ENCODE measurements at regions not wholly inside any gene's neighbourhood (a gene's known extent, or its start where the extent isn't known, plus 50 kb on each side); places are given as distances from the start of the nearest gene placed in this dataset.

DNA sequence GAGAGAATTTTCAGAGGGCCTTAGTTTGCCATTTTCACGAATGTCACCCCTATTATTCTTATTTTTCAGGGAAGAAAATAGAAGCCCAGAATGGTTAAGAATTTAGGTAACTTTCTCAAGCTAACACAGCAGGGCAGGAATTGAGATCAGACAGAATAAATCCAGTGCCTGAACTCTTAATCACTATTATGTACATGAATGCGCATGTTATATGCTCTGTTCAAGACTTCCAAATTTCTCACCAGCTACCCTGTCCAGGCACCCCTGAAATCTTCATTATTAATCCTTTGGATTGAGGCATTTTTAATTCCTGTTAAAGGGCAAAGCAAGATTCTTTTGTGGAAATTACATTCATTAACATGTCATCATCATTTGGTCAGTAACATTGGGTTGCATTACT lies 218.4 kb downstream of the ACTR3 start (continued):
- TF ChIP-seq, protein P1, sequence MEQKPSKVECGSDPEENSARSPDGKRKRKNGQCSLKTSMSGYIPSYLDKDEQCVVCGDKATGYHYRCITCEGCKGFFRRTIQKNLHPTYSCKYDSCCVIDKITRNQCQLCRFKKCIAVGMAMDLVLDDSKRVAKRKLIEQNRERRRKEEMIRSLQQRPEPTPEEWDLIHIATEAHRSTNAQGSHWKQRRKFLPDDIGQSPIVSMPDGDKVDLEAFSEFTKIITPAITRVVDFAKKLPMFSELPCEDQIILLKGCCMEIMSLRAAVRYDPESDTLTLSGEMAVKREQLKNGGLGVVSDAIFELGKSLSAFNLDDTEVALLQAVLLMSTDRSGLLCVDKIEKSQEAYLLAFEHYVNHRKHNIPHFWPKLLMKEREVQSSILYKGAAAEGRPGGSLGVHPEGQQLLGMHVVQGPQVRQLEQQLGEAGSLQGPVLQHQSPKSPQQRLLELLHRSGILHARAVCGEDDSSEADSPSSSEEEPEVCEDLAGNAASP (CRISPR knock-in tag; IDR thresholded peaks at IDR 0.05; ENCODE audit: borderline replicate concordance), result no peak
- TF ChIP-seq THAP7 (CRISPR knock-in tag; IDR thresholded peaks at IDR 0.05) (no peak), DZIP1 (CRISPR knock-in tag; IDR thresholded peaks at IDR 0.05) (no peak)

GRCh38 chr2:114108824-114109416 lies 219.0 kb downstream of the ACTR3 start:
- Histone ChIP-seq H3K36me3 (replicated peaks in 1 of 2; ENCODE audit: control insufficient read depth in 1 of 2, insufficient read depth in 2 of 2, low read length in 2 of 2) (no peaks in the 10 kb centered on the region), H3K4me3 (replicated peaks in 1 of 3; ENCODE audit: insufficient read depth in 1 of 3, low read depth in 2 of 3, low read length in 3 of 3) (no peak overlapping the region), H3K9ac (ENCODE audit: insufficient read depth, low read depth, low read length) (no peak overlapping the region), H3K4me1 (ENCODE audit: insufficient read depth, low read length) (no peaks in the 10 kb centered on the region), H3K4me2 (ENCODE audit: low read depth, low read length) (no peak overlapping the region), H3K27ac (ENCODE audit: extremely low read length, insufficient read depth, low read length) (no peak overlapping the region), H3K79me2 (ENCODE audit: insufficient read depth, low read length) (no peaks in the 10 kb centered on the region), H3K27me3 (ENCODE audit: control insufficient read depth in 1 of 2, insufficient read depth in 2 of 2, low read length in 2 of 2) (peaks cover 0 to 5% of the 10 kb centered on the region in 2 experiments; a peak in 1 of 5 replicates), H2AFZ (ENCODE audit: low read length) (no peak overlapping the region), H4K20me1 (ENCODE audit: insufficient read depth, low read length) (no peaks in the 10 kb centered on the region), H3K9me3 (ENCODE audit: low read length) (peaks cover 9% of the 10 kb centered on the region)
- intact Hi-C loops (cut with micrococcal nuclease; ENCODE audit: unreplicated experiment) (no loop called here), in situ Hi-C loops (cut with HindIII; ENCODE audit: extremely low pct_ligation_motif_present, low pct_unique_long_range_greater_than_20kb) (no loop called here)
- BruUV-seq (replicated peaks), result no TSS peak
- ChIA-PET POLR2A (no interaction called here), CTCF (ENCODE audit: low intra/inter-chr PET ratio, low total read pairs) (no interaction called here)
- ATAC-seq (no peak), DNase-seq (ENCODE audit: low spot score) (no peak), FAIRE-seq (no peak)
- WGBS (ENCODE audit: low lambda C conversion rate), result 27% methylated on average over 3 of the region's 3 CpGs
- no peak for TF ChIP-seq RXRB (CRISPR knock-in tag; IDR thresholded peaks at IDR 0.05; ENCODE audit: borderline replicate concordance)
- no peak for TF ChIP-seq ZNF713 (CRISPR knock-in tag; IDR thresholded peaks at IDR 0.05)
- no peak for TF ChIP-seq BORCS8-MEF2B (CRISPR knock-in tag; IDR thresholded peaks at IDR 0.05)
- no peak for TF ChIP-seq SRSF9 (IDR thresholded peaks at IDR 0.05; ENCODE audit: borderline replicate concordance, insufficient read depth, low read depth, low read length, poor library complexity, severe bottlenecking)
- TF ChIP-seq, protein P2, sequence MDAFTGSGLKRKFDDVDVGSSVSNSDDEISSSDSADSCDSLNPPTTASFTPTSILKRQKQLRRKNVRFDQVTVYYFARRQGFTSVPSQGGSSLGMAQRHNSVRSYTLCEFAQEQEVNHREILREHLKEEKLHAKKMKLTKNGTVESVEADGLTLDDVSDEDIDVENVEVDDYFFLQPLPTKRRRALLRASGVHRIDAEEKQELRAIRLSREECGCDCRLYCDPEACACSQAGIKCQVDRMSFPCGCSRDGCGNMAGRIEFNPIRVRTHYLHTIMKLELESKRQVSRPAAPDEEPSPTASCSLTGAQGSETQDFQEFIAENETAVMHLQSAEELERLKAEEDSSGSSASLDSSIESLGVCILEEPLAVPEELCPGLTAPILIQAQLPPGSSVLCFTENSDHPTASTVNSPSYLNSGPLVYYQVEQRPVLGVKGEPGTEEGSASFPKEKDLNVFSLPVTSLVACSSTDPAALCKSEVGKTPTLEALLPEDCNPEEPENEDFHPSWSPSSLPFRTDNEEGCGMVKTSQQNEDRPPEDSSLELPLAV (CRISPR knock-in tag; conservative IDR thresholded peaks at IDR 0.05; ENCODE audit: low read depth), result no peak
- TF ChIP-seq ZFYVE20 (CRISPR knock-in tag; IDR thresholded peaks at IDR 0.05; ENCODE audit: borderline replicate concordance, low read depth), result no peak
- no peak for TF ChIP-seq ZBTB26 (CRISPR knock-in tag; IDR thresholded peaks at IDR 0.05; ENCODE audit: borderline replicate concordance)
- no peak for TF ChIP-seq AHR (CRISPR knock-in tag; IDR thresholded peaks at IDR 0.05)
- TF ChIP-seq NR2F1 (CRISPR knock-in tag; IDR thresholded peaks at IDR 0.05), result no peak
- TF ChIP-seq ZKSCAN1 (IDR thresholded peaks at IDR 0.05; ENCODE audit: low read length), result no peak
- no peak for TF ChIP-seq HMGA1 (CRISPR knock-in tag; conservative IDR thresholded peaks at IDR 0.05)
- TF ChIP-seq NRL (CRISPR knock-in tag; IDR thresholded peaks at IDR 0.05; ENCODE audit: borderline replicate concordance), result no peak
